HG03521 (cell line): ENCODE measurements at regions not wholly inside any gene's neighbourhood (a gene's known extent, or its start where the extent isn't known, plus 50 kb on each side); places are given as distances from the start of the nearest gene placed in this dataset.
"Not testable (repeated sequence)": the region's sequence is repeated elsewhere in the genome, so short reads cannot be mapped to it uniquely, and the experiment has no call there.

ENCODE experiments used
- ATAC-seq: cut with Tn5 transposase; IDR thresholded peaks from one replicate; pipeline ENCODE4 v1.9.1; 2021; ENCODE audit warnings: mild to moderate bottlenecking, moderate library complexity; ENCODE audit not compliant: unreplicated experiment

DNA sequence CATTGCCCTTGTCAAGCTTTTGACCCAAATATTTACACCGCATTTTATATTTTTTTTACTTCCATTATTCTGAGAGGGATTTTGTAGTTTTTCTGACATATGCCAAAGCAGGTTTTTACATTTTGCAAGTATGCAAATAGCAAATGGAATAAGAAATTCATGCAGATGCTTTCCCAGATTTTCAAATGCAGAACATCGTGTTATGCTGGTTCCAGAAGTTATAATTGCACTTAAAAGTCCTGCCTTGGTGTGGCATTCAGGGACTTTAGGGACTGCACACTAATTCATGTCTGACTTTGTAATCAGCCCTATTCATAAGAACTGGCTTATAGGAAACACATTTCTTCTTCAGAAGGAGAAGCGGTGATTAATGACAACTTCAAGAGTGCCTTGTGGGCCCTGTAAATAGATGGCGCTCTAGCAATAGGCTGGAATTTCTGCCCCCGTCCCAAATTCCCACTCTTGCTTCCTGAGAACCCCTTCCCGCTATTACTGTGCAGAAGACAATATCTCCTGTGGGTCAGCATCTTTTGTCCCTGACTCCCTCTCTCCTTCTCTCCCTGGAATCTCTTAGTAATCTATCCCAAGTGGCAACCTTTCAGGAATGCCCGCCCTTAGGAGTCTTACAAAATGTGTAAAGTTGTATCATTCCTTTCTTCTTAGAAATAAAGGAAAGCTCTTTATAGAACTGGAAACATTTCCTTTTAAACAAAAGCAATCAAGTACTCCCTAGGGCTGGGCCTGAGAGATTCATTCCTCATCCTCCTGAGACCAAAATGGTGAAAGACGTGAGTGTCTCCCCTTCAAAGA lies 264.0 kb downstream of the INHBA start:
- ATAC-seq: no peak

DNA sequence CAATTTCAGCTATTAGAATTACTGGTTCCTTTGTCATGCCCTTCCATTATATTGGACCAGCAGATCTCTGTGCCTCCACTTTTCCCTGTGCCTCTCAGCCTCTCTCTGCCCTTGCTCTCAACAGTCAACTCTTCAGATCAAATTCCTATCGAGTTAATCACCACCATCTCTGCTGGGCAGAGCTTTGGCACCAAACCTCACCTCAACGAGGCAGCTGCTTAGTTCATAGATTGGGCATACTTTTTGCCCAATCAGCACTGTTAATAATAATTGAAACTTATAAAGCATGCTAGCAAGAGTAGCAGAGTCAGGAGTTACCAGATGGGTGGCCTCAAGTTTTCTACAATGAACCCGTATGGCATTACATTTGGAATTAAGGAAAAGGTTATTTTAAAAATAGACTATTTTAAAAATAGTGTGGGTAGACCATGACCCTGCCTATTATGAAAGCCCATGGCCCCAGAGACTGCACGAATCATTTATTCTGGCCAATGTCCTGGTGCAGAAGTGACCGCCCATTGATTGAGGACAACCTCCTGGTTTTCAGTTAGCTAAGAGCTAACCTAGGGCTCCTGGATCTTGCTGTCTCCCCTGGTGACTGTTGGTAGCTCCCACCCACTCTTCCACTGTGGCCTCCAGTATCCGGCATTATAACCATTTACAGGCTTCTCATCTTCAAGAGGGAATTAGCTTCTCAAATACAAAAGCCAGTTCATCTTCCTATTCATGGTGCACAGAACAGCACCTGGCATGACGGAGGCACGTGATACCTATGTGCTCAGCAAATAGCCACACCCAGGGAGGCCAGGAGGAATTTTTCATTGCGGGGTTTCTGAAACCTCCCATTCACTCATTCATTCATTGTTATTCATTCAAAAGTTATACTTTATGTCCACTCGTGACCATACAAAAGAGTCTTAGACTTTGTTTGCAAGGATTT lies 265.4 kb downstream of the INHBA start:
- ATAC-seq: no peak

DNA sequence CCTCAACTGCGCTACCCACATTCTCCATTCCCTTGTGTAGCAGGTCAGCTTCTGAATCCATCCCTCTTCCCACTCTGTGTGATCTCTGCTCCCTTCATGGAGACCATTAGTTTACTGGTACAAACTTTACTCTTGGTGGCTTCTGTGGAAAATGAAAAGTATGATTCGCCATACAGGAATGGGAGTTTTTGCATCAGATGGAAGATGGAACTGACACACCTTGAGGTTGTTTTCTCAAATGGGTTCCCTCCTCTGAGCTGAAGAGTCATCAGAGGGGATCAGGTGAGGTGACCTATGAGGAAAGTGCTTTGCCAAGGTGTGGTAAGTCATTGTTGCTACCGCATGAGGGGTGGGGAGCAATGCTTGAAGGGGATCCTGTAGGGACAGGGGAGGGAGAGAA lies 266.8 kb downstream of the INHBA start:
- no peak for ATAC-seq

DNA sequence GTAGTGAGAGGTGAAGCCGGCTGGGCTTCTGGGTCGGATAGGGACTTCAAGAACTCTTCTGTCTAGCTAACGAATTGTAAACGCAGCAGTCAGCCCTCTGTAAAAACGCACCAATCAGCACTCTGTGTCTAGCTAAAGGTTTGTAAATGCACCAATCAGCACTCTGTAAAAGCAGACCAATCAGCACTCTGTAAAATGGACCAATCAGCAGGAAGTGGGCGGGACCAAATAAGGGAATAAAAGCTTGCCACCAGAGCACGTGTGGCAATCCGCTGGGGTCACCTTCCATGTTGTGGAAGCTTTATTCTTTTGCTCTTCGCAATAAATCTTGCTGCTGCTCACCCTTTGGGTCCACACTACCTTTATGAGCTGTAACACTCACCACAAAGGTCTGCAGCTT lies 267.9 kb downstream of the INHBA start:
- not testable (repeated sequence) for ATAC-seq

DNA sequence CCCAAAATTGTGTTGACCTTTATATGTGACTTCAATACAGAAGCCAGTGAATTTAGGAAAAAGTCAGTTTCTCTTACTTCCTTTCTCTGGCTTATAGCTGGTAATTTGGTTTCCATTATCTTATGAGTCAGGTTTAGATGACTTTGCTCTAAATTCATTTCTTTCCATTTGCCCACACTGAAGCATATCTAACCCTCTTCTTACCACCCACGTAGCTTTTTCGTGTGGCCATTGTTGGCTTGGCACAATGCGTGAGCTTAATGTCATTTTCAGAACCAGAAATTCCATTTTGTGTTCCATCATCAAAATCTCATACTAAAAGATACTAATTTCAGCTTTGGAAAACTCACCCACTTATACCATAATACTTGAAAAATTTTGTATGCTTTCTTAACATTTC lies 271.2 kb downstream of the INHBA start:
- no peak for ATAC-seq

DNA sequence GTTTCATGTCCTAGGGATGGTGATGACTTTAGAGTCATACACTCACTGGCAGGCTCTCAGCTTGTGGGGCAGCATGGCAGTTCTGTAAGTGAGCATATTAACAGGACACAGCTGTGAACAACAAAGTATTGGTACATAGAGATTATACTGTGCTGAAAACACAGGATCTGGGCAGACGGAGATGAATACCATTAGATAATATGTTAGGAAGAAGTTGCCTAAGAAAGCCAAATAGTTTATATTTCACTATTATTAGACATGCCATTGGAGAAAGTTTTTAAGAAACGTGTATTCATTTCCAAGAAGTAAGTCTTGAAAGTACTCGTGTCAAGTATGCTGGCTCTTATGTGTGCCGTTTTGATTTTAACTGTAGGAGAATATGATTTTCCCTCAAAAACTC lies 274.5 kb downstream of the INHBA start:
- ATAC-seq: no peak

DNA sequence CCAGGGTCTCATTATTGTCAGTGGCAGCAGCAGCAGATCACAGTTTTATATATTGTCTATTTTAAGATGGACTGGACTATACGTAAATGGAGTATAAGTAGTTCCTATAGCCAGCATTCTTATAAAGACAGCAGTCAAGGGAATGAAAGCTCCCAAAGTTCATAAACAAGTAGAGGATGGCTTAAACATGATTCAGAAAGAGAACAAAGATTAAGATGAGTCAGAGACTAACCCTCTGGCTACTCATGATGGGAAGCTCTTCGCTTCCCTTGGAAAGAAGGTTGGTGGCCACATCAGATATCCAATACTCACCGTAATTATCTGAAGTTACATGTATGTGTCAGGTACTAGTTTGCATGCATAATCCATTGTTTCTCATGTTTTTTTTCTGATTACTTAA lies 277.0 kb downstream of the INHBA start:
- ATAC-seq: no peak

DNA sequence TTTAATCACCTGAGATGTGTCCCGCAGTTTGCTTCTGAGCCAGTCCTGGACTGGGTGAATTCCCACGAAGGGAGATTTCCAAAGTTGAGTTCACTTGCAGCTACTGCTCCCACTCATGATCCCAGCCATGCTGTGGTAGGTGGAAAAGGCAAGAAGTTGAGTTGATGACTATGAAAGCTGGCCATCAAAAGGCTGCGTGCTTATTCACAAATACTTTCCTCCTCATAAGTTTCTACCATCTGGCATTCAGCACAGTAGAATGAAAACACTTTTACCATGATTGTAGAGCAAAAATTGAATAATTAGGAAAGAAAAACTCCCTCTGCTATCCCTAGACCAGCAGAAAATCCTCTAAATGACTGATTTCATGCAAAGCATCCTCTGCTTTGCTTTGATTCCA lies 281.8 kb downstream of the INHBA start:
- no peak for ATAC-seq

DNA sequence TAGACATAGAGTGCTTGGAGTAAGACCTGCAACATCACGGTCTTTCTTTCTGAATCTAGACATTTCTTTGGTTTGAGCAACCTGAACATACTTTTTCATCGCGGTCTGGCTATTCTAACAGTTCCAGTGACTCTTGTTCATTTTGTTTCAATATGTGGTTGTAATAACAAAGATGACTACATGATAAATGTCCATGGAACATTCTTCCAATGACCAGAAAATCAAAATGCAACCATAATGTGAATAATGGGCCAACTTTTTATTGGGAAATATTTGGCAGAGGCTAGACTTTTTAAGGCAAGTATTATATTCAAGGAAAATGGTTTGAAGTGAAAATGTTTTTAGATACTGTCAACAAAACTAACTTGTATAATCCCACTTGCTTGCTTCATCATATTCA lies 282.5 kb downstream of the INHBA start:
- ATAC-seq: no peak

DNA sequence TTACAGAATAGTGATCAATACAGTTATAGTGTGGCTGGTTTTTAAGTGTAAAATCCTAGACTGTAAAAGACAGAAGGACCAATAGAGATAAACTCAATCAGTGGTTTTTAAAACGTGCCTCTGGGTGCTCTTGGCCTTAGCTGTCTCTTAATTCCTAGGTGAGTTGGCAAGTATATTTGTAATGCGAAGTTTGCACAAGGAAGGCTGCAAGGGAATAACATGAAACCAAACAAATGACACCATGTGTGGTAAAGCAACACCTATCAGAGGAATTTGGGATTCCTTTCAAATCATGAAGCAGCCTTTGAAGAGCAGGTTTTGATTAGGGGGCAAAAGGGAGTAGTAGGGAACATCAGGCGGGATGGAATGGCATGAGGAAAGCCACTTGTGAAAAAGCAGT lies 284.6 kb downstream of the INHBA start:
- no peak for ATAC-seq

DNA sequence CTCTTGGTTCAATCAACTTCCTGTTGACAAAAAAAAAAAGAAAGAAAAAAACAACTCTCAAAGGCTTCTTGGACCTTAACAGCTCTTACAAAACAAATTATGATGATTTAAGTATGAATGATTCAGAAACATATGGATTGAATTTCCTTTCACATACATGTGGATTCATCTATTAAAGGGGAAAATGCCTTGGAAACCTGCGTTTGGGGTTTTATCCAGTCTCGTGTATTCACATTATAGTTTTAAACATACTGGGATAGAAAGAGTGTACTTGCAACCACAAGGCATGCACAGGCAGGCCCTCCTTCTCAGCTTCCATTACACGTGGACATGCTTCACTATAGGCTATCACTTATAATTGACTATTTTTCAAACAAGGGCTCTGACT lies 286.7 kb downstream of the INHBA start:
- no peak for ATAC-seq

DNA sequence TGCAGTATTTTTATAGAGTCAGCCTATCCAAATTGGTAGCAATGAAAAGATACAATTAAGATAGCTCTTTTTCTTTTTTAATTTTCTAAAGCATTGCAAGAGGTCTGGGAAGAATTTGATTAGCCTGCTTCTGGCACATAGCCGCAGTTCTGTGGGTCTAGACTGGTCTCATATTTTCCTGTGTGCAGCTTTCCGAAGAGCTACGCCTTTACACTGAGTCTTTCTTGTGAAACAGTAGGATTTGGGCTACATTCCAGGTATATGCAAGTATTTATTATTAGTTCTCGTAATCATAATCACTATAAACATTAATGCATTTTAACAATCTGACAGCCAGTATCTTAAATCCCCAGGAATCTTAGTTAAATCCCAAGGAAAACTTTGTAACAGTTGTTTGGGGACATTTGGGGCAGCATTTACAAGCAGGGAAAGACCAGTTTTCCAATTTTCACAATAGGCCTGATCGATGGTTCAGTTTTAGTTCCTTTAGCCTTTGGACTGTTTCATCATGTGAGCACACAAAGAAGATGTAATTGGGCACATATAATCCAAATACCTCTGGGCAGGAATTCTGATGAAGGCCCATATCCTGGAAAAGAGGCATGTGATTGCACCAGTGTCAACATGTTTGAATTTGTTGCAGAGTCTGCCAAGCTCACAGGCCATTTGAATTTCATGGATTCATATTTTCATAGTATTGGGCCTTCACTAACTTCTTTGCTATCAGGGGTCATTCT lies 287.3 kb downstream of the INHBA start:
- no peak for ATAC-seq

DNA sequence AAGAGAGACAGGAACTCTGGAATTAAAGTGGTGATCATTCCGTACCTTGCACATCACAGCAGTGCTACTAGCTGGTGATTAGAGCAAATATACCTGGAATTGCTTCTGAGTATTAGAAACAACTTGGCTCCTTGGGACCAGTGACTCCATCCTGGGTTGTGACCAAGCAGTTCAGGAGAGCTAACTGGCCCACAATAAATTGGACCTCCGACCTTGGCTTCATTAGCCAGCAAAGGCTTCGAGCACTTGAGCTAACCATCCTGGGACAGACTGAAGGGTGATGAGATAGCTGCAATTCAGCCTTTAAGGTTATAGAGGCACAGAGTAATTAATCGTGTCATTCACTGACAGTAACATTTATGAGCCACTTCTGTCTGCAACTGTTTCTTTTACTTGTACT lies 287.8 kb downstream of the INHBA start:
- no peak for ATAC-seq

DNA sequence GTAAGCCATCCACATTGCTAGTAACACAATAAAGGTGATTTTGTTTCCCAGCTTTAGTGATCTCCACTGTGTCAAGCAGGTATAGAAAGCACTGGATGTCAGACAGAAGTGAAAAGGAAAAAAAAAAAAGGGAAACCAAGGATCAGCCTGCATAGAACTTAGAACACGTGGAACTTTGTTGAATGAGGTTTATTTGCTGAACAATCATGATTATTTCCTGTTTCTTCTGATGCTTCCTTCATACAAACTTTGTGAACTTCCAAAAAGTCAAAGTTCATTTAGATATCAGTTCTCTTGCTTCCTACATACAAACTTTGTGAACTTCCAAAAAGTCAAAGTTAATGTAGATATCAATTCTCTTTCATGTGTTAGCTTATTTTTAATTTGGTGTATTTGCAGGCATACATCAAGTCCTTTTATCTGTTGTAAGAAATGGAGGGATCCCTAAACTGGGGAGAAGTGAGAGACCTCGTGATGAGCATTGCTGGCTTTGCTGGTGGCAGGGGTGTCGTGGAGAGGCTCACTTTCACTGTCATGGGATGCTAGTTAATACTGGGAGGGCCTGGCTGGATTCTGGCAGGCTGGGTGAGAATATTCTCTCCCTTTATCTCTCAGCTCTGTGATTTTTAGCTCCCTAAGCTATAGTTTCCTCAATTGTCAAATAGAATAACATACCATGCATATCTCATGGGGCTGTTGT lies 298.4 kb downstream of the INHBA start:
- no peak for ATAC-seq

DNA sequence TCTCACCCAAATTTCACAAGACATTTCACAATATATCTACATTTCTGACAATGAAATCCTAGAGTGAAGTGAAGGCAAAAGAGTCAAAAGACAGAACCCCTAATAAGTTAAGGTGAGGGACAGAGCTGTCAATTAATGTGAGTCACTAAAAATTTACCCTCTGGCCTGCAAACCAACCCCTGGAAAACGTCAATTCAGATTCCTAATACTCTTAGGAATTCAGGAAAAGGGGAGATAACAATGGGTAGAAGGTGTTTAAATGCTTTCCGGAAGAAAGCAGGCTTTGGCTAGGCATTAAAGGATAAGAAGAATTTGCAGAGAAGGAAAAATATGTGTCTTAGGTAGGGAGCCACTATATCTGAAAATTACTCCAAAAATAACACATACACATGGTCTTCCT lies 299.6 kb downstream of the INHBA start:
- ATAC-seq: no peak

DNA sequence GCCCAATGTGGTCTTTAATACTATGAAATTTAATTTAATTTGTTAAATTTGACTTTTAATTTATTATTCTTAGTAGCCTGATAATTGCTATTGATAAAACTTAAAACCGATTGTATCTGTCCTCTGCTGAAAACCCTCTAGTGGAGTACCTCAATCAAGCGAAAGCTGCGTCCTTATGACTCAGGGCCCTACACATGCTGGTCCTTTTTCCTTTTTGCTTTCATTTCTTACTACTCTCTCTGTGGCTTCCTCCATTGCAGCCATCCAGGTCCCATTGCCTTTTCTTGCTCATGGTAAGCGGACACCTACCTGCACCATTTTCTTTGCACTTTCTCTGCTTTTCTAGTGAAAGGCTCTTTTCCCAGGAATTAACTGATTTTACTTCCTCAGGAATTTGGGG lies 301.1 kb downstream of the INHBA start:
- ATAC-seq: no peak

DNA sequence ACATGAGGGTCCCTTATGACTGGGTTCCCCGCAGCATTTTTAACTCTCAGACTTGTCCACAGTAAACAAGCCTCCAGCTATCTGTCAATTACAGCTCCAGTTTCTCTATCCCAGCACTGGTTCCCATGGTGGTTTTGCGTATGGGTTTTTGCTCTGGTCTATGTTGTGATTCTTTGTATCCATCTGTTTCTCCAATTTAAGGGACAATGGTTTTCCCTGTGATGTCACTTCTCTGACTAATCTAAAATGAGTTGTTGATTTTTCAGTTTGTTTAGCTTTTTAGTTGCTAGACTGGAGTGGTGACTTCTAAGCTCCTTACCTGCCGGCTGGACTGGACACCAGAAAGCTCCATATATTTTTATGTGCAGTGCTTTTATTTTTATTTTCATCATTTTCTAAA lies 303.7 kb downstream of the INHBA start:
- ATAC-seq: no peak

DNA sequence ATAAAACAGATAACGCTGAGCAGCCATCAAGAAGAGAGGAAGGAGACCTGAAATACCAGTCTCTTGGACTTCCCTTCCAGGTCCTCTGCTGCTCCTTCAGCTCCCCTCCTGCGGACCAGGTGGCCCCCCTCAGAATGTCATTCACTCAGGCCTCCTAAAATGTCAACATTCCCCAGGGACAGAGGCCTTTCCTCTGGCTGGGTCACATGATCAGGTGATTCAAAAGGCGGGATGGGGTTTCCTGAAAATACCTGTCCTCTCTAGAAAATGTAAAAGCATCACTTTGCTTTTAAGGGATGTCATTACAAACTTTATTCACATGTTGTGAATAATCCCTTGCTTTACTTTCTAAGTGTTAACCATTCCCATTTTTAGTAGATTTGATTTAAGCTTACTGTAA lies 311.1 kb downstream of the INHBA start:
- no peak for ATAC-seq

DNA sequence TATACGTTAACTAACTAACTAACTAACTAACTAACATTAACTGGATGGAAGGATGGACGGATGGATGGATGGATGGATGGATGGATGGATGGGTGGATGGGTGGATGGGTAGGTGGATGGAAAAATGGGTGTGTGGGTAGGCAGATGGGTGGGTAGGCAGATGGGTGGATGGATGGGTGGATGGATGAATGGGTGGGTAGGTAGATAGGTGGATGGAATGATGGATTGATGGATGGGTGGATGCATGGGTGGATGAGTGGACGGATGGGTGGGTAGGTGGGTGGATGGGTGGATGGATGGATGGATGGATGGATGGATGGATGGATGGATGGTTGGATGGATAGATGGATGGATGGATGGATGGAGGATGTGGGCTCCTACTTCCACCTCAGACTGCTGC lies 314.0 kb downstream of the INHBA start:
- not testable (repeated sequence) for ATAC-seq

DNA sequence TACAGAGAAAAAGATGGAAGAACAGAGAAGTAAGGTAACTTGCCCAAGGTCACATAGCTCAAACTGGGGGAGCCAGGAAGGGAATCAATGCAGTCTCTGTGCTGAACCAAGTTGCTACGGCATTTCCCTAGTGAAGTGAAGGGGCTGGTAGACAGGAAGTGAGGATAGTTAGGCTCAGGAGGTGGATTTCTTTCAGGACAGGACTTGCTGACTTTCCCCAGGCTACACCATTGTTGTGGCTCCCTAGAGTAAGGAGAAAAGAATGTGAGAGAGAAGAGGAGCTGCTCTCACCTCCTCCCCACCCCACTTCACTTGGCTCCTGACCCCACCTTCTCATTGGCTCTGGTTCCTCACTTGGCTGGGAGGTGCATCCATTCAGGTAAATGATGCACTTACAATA lies 316.9 kb downstream of the INHBA start:
- no peak for ATAC-seq

DNA sequence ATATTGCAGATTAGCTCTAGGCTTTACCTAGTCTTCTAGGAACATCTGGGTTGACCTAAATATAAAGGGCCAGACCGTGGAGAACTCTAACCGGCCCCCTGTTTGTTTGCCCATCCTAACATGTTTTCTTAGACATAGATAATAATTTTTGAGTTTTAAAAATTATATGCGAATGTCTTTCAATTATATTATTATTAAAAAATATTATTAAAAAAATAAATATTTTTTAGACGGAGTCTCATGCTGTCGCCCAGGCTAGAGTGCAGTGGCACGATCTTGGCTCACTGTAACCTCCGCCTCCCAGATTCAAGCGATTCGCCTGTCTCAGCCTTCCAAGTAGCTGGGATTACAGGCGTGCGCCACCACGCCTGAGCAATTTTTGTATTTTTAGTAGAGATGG lies 318.5 kb downstream of the INHBA start:
- ATAC-seq: no peak
